ENCODE measurements at regions not wholly inside any gene's neighbourhood (a gene's known extent, or its start where the extent isn't known, plus 50 kb on each side); places are given as distances from the start of the nearest gene placed in this dataset.

- H3K27ac Mint-ChIP-seq: peak overlapping the region in 1 of 7 donors; percentile 61
- WGBS (ENCODE audit: insufficient coverage): no CpG with 5 or more reads among the region's 2 CpGs
- H3K9me3 ChIP-seq (replicated peaks in 1 of 2; ENCODE audit: control insufficient read depth in 1 of 2, insufficient read depth in 1 of 2, low read length in 2 of 2): no peaks in the 10 kb centered on the region
- no peak for DNase-seq
- intact Hi-C loops (cut with micrococcal nuclease): no loop called here
- no peaks in the 10 kb centered on the region for H3K36me3 Mint-ChIP-seq
- no peaks in the 10 kb centered on the region for H4K20me1 ChIP-seq (ENCODE audit: insufficient read depth, low read length)
- H3K36me3 ChIP-seq (replicated peaks in 1 of 2; ENCODE audit: control insufficient read depth in 1 of 2, insufficient read depth in 2 of 2, low read length in 2 of 2): no peaks in the 10 kb centered on the region
- H3K79me2 ChIP-seq (ENCODE audit: insufficient read depth, low read length): no peaks in the 10 kb centered on the region
- no peak overlapping the region for H3K4me3 ChIP-seq (replicated peaks in 1 of 3; ENCODE audit: low read depth in 2 of 3, low read length in 3 of 3)
- peaks cover 0 to 4% of the 10 kb centered on the region in 2 donors for H3K4me1 ChIP-seq (ENCODE audit: control insufficient read depth in 1 of 2, insufficient read depth in 2 of 2, low read length in 2 of 2)
- H3K9me3 Mint-ChIP-seq: peaks cover 0 to 1% (median 0%) of the 10 kb centered on the region in 7 donors
- no peak for TF ChIP-seq CTCF (IDR thresholded peaks at IDR 0.05)
- H3K9ac ChIP-seq (ENCODE audit: insufficient read depth, low read length, poor library complexity, severe bottlenecking): no peak overlapping the region
- H3K4me3 Mint-ChIP-seq: no peak overlapping the region
- H3K27me3 ChIP-seq (ENCODE audit: control insufficient read depth in 2 of 2, insufficient read depth in 2 of 2, low read length in 2 of 2): peaks cover 8 to 10% of the 10 kb centered on the region in 2 donors
- H3K4me1 Mint-ChIP-seq: peaks cover 10% of the 10 kb centered on the region
- peaks cover 6 to 24% (median 17%) of the 10 kb centered on the region in 3 donors for H3K27me3 Mint-ChIP-seq (ENCODE audit: low read depth in 3 of 3)
- H3K4me2 ChIP-seq (replicated peaks; ENCODE audit: extremely low read depth, low read length, poor library complexity, severe bottlenecking): no peak overlapping the region
- H2AFZ ChIP-seq (ENCODE audit: insufficient read depth, low read depth, low read length, poor library complexity, severe bottlenecking): no peak overlapping the region
- no peak overlapping the region for H3K27ac ChIP-seq (ENCODE audit: low read depth in 1 of 2, low read length in 2 of 2)
These were observed 73.2 kb upstream of the HDDC2 start for GRCh38 chr6:125375013-125375412.

- H3K9me3 Mint-ChIP-seq: peaks cover 0 to 1% (median 0%) of the 10 kb centered on the region in 7 donors
- H3K27me3 Mint-ChIP-seq (ENCODE audit: low read depth in 3 of 3): peaks cover 6 to 24% (median 15%) of the 10 kb centered on the region in 3 donors
- H3K4me3 Mint-ChIP-seq: peak overlapping the region in 1 of 2 donors; percentile 3
- no peak overlapping the region for H3K4me3 ChIP-seq (replicated peaks in 1 of 3; ENCODE audit: low read depth in 2 of 3, low read length in 3 of 3)
- intact Hi-C loops (cut with micrococcal nuclease): no loop called here
- no peak overlapping the region for H3K4me2 ChIP-seq (replicated peaks; ENCODE audit: extremely low read depth, low read length, poor library complexity, severe bottlenecking)
- no peak for DNase-seq
- H3K79me2 ChIP-seq (ENCODE audit: insufficient read depth, low read length): no peaks in the 10 kb centered on the region
- H3K27ac ChIP-seq (ENCODE audit: low read depth in 1 of 2, low read length in 2 of 2): no peak overlapping the region
- no peaks in the 10 kb centered on the region for H3K36me3 Mint-ChIP-seq
- no peak for TF ChIP-seq CTCF (IDR thresholded peaks at IDR 0.05)
- H3K36me3 ChIP-seq (replicated peaks in 1 of 2; ENCODE audit: control insufficient read depth in 1 of 2, insufficient read depth in 2 of 2, low read length in 2 of 2): no peaks in the 10 kb centered on the region
- H3K27ac Mint-ChIP-seq: no peak overlapping the region
- no peaks in the 10 kb centered on the region for H3K9me3 ChIP-seq (replicated peaks in 1 of 2; ENCODE audit: control insufficient read depth in 1 of 2, insufficient read depth in 1 of 2, low read length in 2 of 2)
- peaks cover 0 to 4% of the 10 kb centered on the region in 2 donors for H3K4me1 ChIP-seq (ENCODE audit: control insufficient read depth in 1 of 2, insufficient read depth in 2 of 2, low read length in 2 of 2)
- H4K20me1 ChIP-seq (ENCODE audit: insufficient read depth, low read length): no peaks in the 10 kb centered on the region
- no peak overlapping the region for H3K9ac ChIP-seq (ENCODE audit: insufficient read depth, low read length, poor library complexity, severe bottlenecking)
- peaks cover 6 to 10% of the 10 kb centered on the region in 2 donors for H3K27me3 ChIP-seq (ENCODE audit: control insufficient read depth in 2 of 2, insufficient read depth in 2 of 2, low read length in 2 of 2)
- H2AFZ ChIP-seq (ENCODE audit: insufficient read depth, low read depth, low read length, poor library complexity, severe bottlenecking): no peak overlapping the region
- H3K4me1 Mint-ChIP-seq: peaks cover 10% of the 10 kb centered on the region
These were observed 74.1 kb upstream of the HDDC2 start for GRCh38 chr6:125375821-125376220.
